Neural cell (in vitro differentiated cells): ENCODE measurements at regions not wholly inside any gene's neighbourhood (a gene's known extent, or its start where the extent isn't known, plus 50 kb on each side); places are given as distances from the start of the nearest gene placed in this dataset.

Source experiments
- H2AFZ ChIP-seq: fragments of 200-600, 300-800 bp; sonication (generic), shearing (Covaris generic); 2 replicates; pipeline ENCODE4 v1.6.0; 2014; ENCODE audit warnings: low read depth, mild to moderate bottlenecking, antibody characterized with exemption, low read length, moderate library complexity
- H3F3A ChIP-seq: fragments of 200-600 bp; shearing (Covaris generic); 2 replicates; pipeline ENCODE4 v1.6.1; 2016; ENCODE audit warnings: mild to moderate bottlenecking, moderate library complexity, mixed read lengths, antibody characterized with exemption, low read length; ENCODE audit not compliant: insufficient read depth, poor library complexity, severe bottlenecking
- H3K27ac ChIP-seq: fragments of 200-600, 300-800 bp; sonication (generic), shearing (Covaris generic); 2 replicates; pipeline ENCODE4 v1.5.1; 2014; ENCODE audit warnings: mild to moderate bottlenecking, low read length, moderate library complexity
- H3K27me3 ChIP-seq: fragments of 300-800, 200-600 bp; sonication (generic), shearing (Covaris generic); 2 replicates; pipeline ENCODE4 v1.6.0; 2014; ENCODE audit warnings: mild to moderate bottlenecking, low read depth, low read length, moderate library complexity; ENCODE audit not compliant: insufficient read depth
- H3K36me3 ChIP-seq: fragments of 300-800, 200-600 bp; sonication (generic), shearing (Covaris generic); 2 replicates; pipeline ENCODE4 v1.5.1; 2014; ENCODE audit warnings: mild to moderate bottlenecking, antibody characterized with exemption, low read length, moderate library complexity; ENCODE audit not compliant: insufficient read depth
- H3K4me2 ChIP-seq: fragments of 300-800, 200-600 bp; sonication (generic), shearing (Covaris generic); 2 replicates; pipeline ENCODE4 v1.6.0; 2014; ENCODE audit warnings: mild to moderate bottlenecking, low read length
- H3K4me3 ChIP-seq: fragments of 300-800, 200-600 bp; sonication (generic), shearing (Covaris generic); 2 replicates; pipeline ENCODE4 v1.5.1; 2014; ENCODE audit warnings: mild to moderate bottlenecking, low read length, moderate library complexity
- H3K79me2 ChIP-seq: fragments of 200-600 bp; shearing (Covaris generic); replicated peaks from 2 replicates; pipeline ENCODE4 v1.6.0; 2014; ENCODE audit warnings: mild to moderate bottlenecking, low read length, moderate library complexity; ENCODE audit not compliant: insufficient read depth
- H3K9ac ChIP-seq: fragments of 300-800, 200-600 bp; sonication (generic), shearing (Covaris generic); 2 replicates; pipeline ENCODE4 v1.6.1; 2016; ENCODE audit warnings: mild to moderate bottlenecking, low read length, mixed read lengths
- H3K9me2 ChIP-seq: fragments of 200-600 bp; shearing (Covaris generic); 2 replicates; pipeline ENCODE4 v1.6.1; 2016; ENCODE audit warnings: mild to moderate bottlenecking, low read length, mixed read lengths; ENCODE audit not compliant: insufficient read depth
- H3K9me3 ChIP-seq: fragments of 200-600, 300-800 bp; sonication (generic), shearing (Covaris generic); 2 replicates; pipeline ENCODE4 v1.6.1; 2016; ENCODE audit warnings: mild to moderate bottlenecking, mixed run types, low read length, moderate library complexity, mixed read lengths
- H4K20me1 ChIP-seq: fragments of 200-600 bp; shearing (Covaris generic); 2 replicates; pipeline ENCODE4 v1.6.1; 2016; ENCODE audit warnings: mild to moderate bottlenecking, mixed run types; ENCODE audit not compliant: insufficient read depth
- CTCF ChIP-seq: fragments of 450-650 bp; IDR thresholded peaks from 2 replicates; pipeline ENCODE4 v1.5.1; 2014; ENCODE audit warnings: antibody characterized with exemption, mild to moderate bottlenecking, moderate library complexity; ENCODE audit not compliant: poor library complexity, severe bottlenecking
- EP300 ChIP-seq: fragments of 450-650 bp; conservative IDR thresholded peaks from 2 replicates; pipeline ENCODE4 v1.6.1; 2014; ENCODE audit warnings: antibody characterized with exemption, mild to moderate bottlenecking, moderate library complexity; ENCODE audit not compliant: poor library complexity, severe bottlenecking
- EZH2 ChIP-seq: fragments of 200-600, 300-800 bp; shearing (Covaris generic), sonication (generic); IDR thresholded peaks from 2 replicates; pipeline ENCODE4 v1.6.1; 2014; ENCODE audit warnings: antibody characterized with exemption, low read length, borderline replicate concordance, mild to moderate bottlenecking; ENCODE audit not compliant: insufficient read depth, poor library complexity, severe bottlenecking
- MXI1 ChIP-seq: fragments of 450-650 bp; conservative IDR thresholded peaks from 2 replicates; pipeline ENCODE4 v1.6.1; 2014; ENCODE audit warnings: antibody characterized with exemption, mild to moderate bottlenecking; ENCODE audit not compliant: poor library complexity, severe bottlenecking
- POLR2AphosphoS5 ChIP-seq: IDR thresholded peaks from 2 replicates; pipeline ENCODE4 v1.6.1; 2012
- RAD21 ChIP-seq: fragments of 450-650 bp; conservative IDR thresholded peaks from 2 replicates; pipeline ENCODE4 v1.6.1; 2014; ENCODE audit warnings: antibody characterized with exemption, mild to moderate bottlenecking, moderate library complexity
- REST ChIP-seq: IDR thresholded peaks from 2 replicates; pipeline ENCODE4 v1.6.1; 2012; ENCODE audit warnings: borderline replicate concordance
- SMC3 ChIP-seq: fragments of 450-650 bp; conservative IDR thresholded peaks from 2 replicates; pipeline ENCODE4 v1.6.1; 2014; ENCODE audit warnings: antibody characterized with exemption, mild to moderate bottlenecking, moderate library complexity; ENCODE audit not compliant: poor library complexity
- TAF1 ChIP-seq: IDR thresholded peaks from 2 replicates; pipeline ENCODE4 v1.6.1; 2012; ENCODE audit warnings: low read depth

DNA sequence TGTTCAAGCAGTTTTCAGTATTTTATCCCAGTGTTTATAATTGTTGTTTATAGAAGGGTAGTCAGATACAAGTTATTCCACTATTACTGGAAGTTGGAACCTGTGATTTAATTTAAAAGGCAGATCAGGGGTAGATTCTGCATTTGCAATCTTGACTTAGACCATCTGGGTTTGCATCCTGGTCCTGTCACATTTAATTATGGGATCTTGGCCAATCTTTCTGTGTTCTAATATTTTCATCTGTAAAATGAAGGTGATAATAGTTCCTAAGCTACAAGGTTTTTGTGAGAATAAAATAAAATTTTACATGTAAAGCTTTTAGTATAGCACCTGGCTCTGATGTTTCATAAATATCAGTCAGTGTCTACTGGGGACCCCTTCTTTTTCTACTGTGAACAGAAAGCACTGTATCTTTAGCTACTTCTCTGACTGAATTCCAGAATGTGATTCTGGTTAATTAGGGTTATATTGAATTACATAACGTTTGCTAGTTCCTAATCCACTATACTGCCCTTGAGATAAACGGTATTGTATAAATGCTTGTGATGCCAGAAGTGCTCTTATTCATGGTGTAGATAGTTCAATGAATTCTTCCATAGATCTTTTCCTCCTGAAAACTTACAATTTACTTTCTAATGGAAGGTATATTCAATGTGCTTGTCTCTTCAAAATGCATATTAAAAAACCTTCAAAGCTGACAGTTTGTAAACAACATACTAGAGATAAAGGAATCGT is 131.0 kb downstream of the KCNK1 start:
- H2AFZ ChIP-seq, result no peak overlapping the region
- no peak overlapping the region for H3K9ac ChIP-seq
- TF ChIP-seq TAF1 (no peak), POLR2AphosphoS5 (no peak), CTCF (no peak), MXI1 (no peak), REST (no peak), EP300 (no peak), RAD21 (no peak), SMC3 (no peak)
- no peaks in the 10 kb centered on the region for H3F3A ChIP-seq
- H3K9me2 ChIP-seq, result no peaks in the 10 kb centered on the region
- peak overlapping the region; percentile 26 for H3K4me3 ChIP-seq
- no peaks in the 10 kb centered on the region for H4K20me1 ChIP-seq
- H3K27me3 ChIP-seq, result no peaks in the 10 kb centered on the region
- H3K4me2 ChIP-seq, result no peak overlapping the region
- H3K27ac ChIP-seq, result peak overlapping the region; percentile 21
- H3K36me3 ChIP-seq, result no peaks in the 10 kb centered on the region
- H3K79me2 ChIP-seq, result no peaks in the 10 kb centered on the region
- H3K9me3 ChIP-seq, result no peaks in the 10 kb centered on the region

- no peak overlapping the region for H2AFZ ChIP-seq
- H3K4me3 ChIP-seq, result no peak overlapping the region
- H3K27me3 ChIP-seq, result no peaks in the 10 kb centered on the region
- no peak for TF ChIP-seq EP300
- TF ChIP-seq REST, result no peak
- no peak for TF ChIP-seq EZH2
- TF ChIP-seq MXI1, result no peak
- no peak for TF ChIP-seq RAD21
- no peak for TF ChIP-seq CTCF
- no peak for TF ChIP-seq TAF1
- TF ChIP-seq SMC3, result no peak
- no peak for TF ChIP-seq POLR2AphosphoS5
- no peaks in the 10 kb centered on the region for H3K9me2 ChIP-seq
- H3K36me3 ChIP-seq, result no peaks in the 10 kb centered on the region
- H3K4me2 ChIP-seq, result no peak overlapping the region
- no peak overlapping the region for H3K9ac ChIP-seq
- H4K20me1 ChIP-seq, result no peaks in the 10 kb centered on the region
- H3K9me3 ChIP-seq, result no peaks in the 10 kb centered on the region
- H3K27ac ChIP-seq, result peak overlapping the region; percentile 3
- no peaks in the 10 kb centered on the region for H3F3A ChIP-seq
- no peaks in the 10 kb centered on the region for H3K79me2 ChIP-seq
Observed at GRCh38 chr1:233750139-233750538, 136.2 kb downstream of the KCNK1 start.
